Mononuclear cell (primary cell): ENCODE measurements at regions not wholly inside any gene's neighbourhood (a gene's known extent, or its start where the extent isn't known, plus 50 kb on each side); places are given as distances from the start of the nearest gene placed in this dataset.

ENCODE experiments used
- H3K27me3 ChIP-seq: 2 replicates; pipeline ENCODE4 v1.6.0; 2011; ENCODE audit warnings: low read length, control low read depth; ENCODE audit not compliant: insufficient read depth
- H3K4me1 ChIP-seq: 2 replicates; pipeline ENCODE4 v1.5.1; 2011; ENCODE audit warnings: mild to moderate bottlenecking, low read length, control low read depth; ENCODE audit not compliant: insufficient read depth
- H3K4me3 ChIP-seq: 2 replicates; pipeline ENCODE4 v1.5.1; 2011; ENCODE audit warnings: mild to moderate bottlenecking, low read length, moderate library complexity
- H3K9me3 ChIP-seq: 2 replicates; pipeline ENCODE4 v1.5.1; 2011; ENCODE audit warnings: low read depth, mild to moderate bottlenecking, control low read depth, low read length

GRCh38 chr4:13268165-13268564 lies 216.0 kb downstream of the RAB28 start:
- H3K27me3 ChIP-seq, result no peaks in the 10 kb centered on the region
- H3K9me3 ChIP-seq, result peaks cover 5% of the 10 kb centered on the region
- no peak overlapping the region for H3K4me3 ChIP-seq
- H3K4me1 ChIP-seq, result no peaks in the 10 kb centered on the region

GRCh38 chr4:13267091-13267490 lies 217.0 kb downstream of the RAB28 start:
- Histone ChIP-seq H3K9me3 (peaks cover 5% of the 10 kb centered on the region), H3K27me3 (no peaks in the 10 kb centered on the region), H3K4me3 (no peak overlapping the region), H3K4me1 (no peaks in the 10 kb centered on the region)

- peaks cover 5% of the 10 kb centered on the region for H3K9me3 ChIP-seq
- no peaks in the 10 kb centered on the region for H3K27me3 ChIP-seq
- no peak overlapping the region for H3K4me3 ChIP-seq
- H3K4me1 ChIP-seq, result no peaks in the 10 kb centered on the region
Measured at GRCh38 chr4:13266687-13267086, 217.5 kb downstream of the RAB28 start.

GRCh38 chr4:13263967-13264525 lies 220.1 kb downstream of the RAB28 start:
- H3K27me3 ChIP-seq, result no peaks in the 10 kb centered on the region
- no peak overlapping the region for H3K4me3 ChIP-seq
- H3K4me1 ChIP-seq, result no peaks in the 10 kb centered on the region

GRCh38 chr4:13262816-13263215 lies 221.3 kb downstream of the RAB28 start:
- Histone ChIP-seq H3K4me3 (no peak overlapping the region), H3K9me3 (no peaks in the 10 kb centered on the region), H3K27me3 (no peaks in the 10 kb centered on the region), H3K4me1 (no peaks in the 10 kb centered on the region)

More at GRCh38 chr4:13263967-13264525, 220.1 kb downstream of the RAB28 start:
- H3K9me3 ChIP-seq, result no peaks in the 10 kb centered on the region

GRCh38 chr4:13261486-13262257 lies 222.5 kb downstream of the RAB28 start:
- no peak overlapping the region for H3K4me3 ChIP-seq
- no peaks in the 10 kb centered on the region for H3K9me3 ChIP-seq
- H3K4me1 ChIP-seq, result no peaks in the 10 kb centered on the region
- H3K27me3 ChIP-seq, result no peaks in the 10 kb centered on the region

- no peaks in the 10 kb centered on the region for H3K27me3 ChIP-seq
- no peaks in the 10 kb centered on the region for H3K9me3 ChIP-seq
- no peak overlapping the region for H3K4me3 ChIP-seq
- no peaks in the 10 kb centered on the region for H3K4me1 ChIP-seq
Measured at GRCh38 chr4:13260513-13260912, 223.6 kb downstream of the RAB28 start.

- Histone ChIP-seq H3K27me3 (no peaks in the 10 kb centered on the region), H3K4me1 (no peaks in the 10 kb centered on the region), H3K4me3 (no peak overlapping the region), H3K9me3 (peaks cover 14% of the 10 kb centered on the region)
Measured at GRCh38 chr4:13250263-13250662, 233.9 kb downstream of the RAB28 start.

GRCh38 chr4:13248621-13249298 lies 235.4 kb downstream of the RAB28 start:
- no peaks in the 10 kb centered on the region for H3K4me1 ChIP-seq
- H3K9me3 ChIP-seq, result peaks cover 14% of the 10 kb centered on the region
- no peak overlapping the region for H3K4me3 ChIP-seq
- no peaks in the 10 kb centered on the region for H3K27me3 ChIP-seq

- Histone ChIP-seq H3K27me3 (no peaks in the 10 kb centered on the region), H3K4me1 (no peaks in the 10 kb centered on the region), H3K4me3 (no peak overlapping the region), H3K9me3 (peaks cover 14% of the 10 kb centered on the region)
Measured at GRCh38 chr4:13246107-13246506, 238.0 kb downstream of the RAB28 start.

- Histone ChIP-seq H3K27me3 (no peaks in the 10 kb centered on the region), H3K4me3 (no peak overlapping the region), H3K9me3 (peaks cover 14% of the 10 kb centered on the region), H3K4me1 (no peaks in the 10 kb centered on the region)
Measured at GRCh38 chr4:13244444-13244843, 239.7 kb downstream of the RAB28 start.

GRCh38 chr4:13243152-13243551 lies 241.0 kb downstream of the RAB28 start:
- no peak overlapping the region for H3K4me3 ChIP-seq
- H3K9me3 ChIP-seq, result peaks cover 10% of the 10 kb centered on the region
- no peaks in the 10 kb centered on the region for H3K4me1 ChIP-seq
- no peaks in the 10 kb centered on the region for H3K27me3 ChIP-seq

- no peak overlapping the region for H3K4me3 ChIP-seq
Measured at GRCh38 chr4:13240066-13240465, 244.1 kb downstream of the RAB28 start.

GRCh38 chr4:13238936-13239335 lies 245.2 kb downstream of the RAB28 start:
- no peak overlapping the region for H3K4me3 ChIP-seq
- H3K4me1 ChIP-seq, result no peaks in the 10 kb centered on the region
- no peaks in the 10 kb centered on the region for H3K27me3 ChIP-seq
- H3K9me3 ChIP-seq, result no peaks in the 10 kb centered on the region

More at GRCh38 chr4:13240066-13240465, 244.1 kb downstream of the RAB28 start:
- H3K4me1 ChIP-seq, result no peaks in the 10 kb centered on the region
- no peaks in the 10 kb centered on the region for H3K9me3 ChIP-seq
- no peaks in the 10 kb centered on the region for H3K27me3 ChIP-seq

GRCh38 chr4:13236485-13236884 lies 247.7 kb downstream of the RAB28 start:
- Histone ChIP-seq H3K9me3 (no peaks in the 10 kb centered on the region), H3K27me3 (no peaks in the 10 kb centered on the region), H3K4me3 (no peak overlapping the region), H3K4me1 (no peaks in the 10 kb centered on the region)
